ENCODE measurements at regions not wholly inside any gene's neighbourhood (a gene's known extent, or its start where the extent isn't known, plus 50 kb on each side); places are given as distances from the start of the nearest gene placed in this dataset.

GRCh38 chr22:27666272-27666997 lies 135.1 kb downstream of the MN1 start:
- no peak for DNase-seq (ENCODE audit: low read depth)

GRCh38 chr22:27667121-27667843 lies 134.3 kb downstream of the MN1 start:
- no peak for DNase-seq (ENCODE audit: low read depth)

- DNase-seq (ENCODE audit: low read depth) = no peak
Observed at GRCh38 chr22:27668828-27669797, 132.4 kb downstream of the MN1 start.

- no peak for DNase-seq (ENCODE audit: low read depth)
Observed at GRCh38 chr22:27669798-27670599, 131.6 kb downstream of the MN1 start.

- no peak for DNase-seq (ENCODE audit: low read depth)
Observed at GRCh38 chr22:27670701-27671412, 130.7 kb downstream of the MN1 start.

GRCh38 chr22:27671413-27671935 lies 130.1 kb downstream of the MN1 start:
- DNase-seq (ENCODE audit: low read depth) = no peak

GRCh38 chr22:27672721-27673418 lies 128.7 kb downstream of the MN1 start:
- DNase-seq (ENCODE audit: low read depth) = no peak

GRCh38 chr22:27673839-27674238 lies 127.7 kb downstream of the MN1 start:
- no peak for DNase-seq (ENCODE audit: low read depth)

- DNase-seq (ENCODE audit: low read depth) = no peak
Observed at GRCh38 chr22:27674261-27674923, 127.2 kb downstream of the MN1 start.

GRCh38 chr22:27676545-27677213 lies 124.9 kb downstream of the MN1 start:
- no peak for DNase-seq (ENCODE audit: low read depth)

GRCh38 chr22:27677905-27678458 lies 123.6 kb downstream of the MN1 start:
- no peak for DNase-seq (ENCODE audit: low read depth)

GRCh38 chr22:27679176-27679575 lies 122.4 kb downstream of the MN1 start:
- no peak for DNase-seq (ENCODE audit: low read depth)

- no peak for DNase-seq (ENCODE audit: low read depth)
Observed at GRCh38 chr22:27679693-27680488, 121.7 kb downstream of the MN1 start.

GRCh38 chr22:27680636-27681035 lies 120.9 kb downstream of the MN1 start:
- DNase-seq (ENCODE audit: low read depth) = no peak

GRCh38 chr22:27681037-27681436 lies 120.5 kb downstream of the MN1 start:
- DNase-seq (ENCODE audit: low read depth) = no peak

- DNase-seq (ENCODE audit: low read depth) = no peak
Observed at GRCh38 chr22:27682437-27682836, 119.1 kb downstream of the MN1 start.

GRCh38 chr22:27684901-27685300 lies 116.7 kb downstream of the MN1 start:
- DNase-seq (ENCODE audit: low read depth) = no peak

GRCh38 chr22:27685515-27685914 lies 116.0 kb downstream of the MN1 start:
- no peak for DNase-seq (ENCODE audit: low read depth)

Data from stimulated activated CD8-positive, alpha-beta memory T cell treated with anti-CD3 and anti-CD28 coated beads, Interleukin-15, amount 100 ng/mL, for 24 hours (primary cell).